ENCODE measurements at regions not wholly inside any gene's neighbourhood (a gene's known extent, or its start where the extent isn't known, plus 50 kb on each side); places are given as distances from the start of the nearest gene placed in this dataset.
"Not testable (repeated sequence)": the region's sequence is repeated elsewhere in the genome, so short reads cannot be mapped to it uniquely, and the experiment has no call there.

- TF ChIP-seq, protein P1, sequence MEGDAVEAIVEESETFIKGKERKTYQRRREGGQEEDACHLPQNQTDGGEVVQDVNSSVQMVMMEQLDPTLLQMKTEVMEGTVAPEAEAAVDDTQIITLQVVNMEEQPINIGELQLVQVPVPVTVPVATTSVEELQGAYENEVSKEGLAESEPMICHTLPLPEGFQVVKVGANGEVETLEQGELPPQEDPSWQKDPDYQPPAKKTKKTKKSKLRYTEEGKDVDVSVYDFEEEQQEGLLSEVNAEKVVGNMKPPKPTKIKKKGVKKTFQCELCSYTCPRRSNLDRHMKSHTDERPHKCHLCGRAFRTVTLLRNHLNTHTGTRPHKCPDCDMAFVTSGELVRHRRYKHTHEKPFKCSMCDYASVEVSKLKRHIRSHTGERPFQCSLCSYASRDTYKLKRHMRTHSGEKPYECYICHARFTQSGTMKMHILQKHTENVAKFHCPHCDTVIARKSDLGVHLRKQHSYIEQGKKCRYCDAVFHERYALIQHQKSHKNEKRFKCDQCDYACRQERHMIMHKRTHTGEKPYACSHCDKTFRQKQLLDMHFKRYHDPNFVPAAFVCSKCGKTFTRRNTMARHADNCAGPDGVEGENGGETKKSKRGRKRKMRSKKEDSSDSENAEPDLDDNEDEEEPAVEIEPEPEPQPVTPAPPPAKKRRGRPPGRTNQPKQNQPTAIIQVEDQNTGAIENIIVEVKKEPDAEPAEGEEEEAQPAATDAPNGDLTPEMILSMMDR (IDR thresholded peaks at IDR 0.05; ENCODE audit: insufficient read depth, low read depth, low read length) = not testable (repeated sequence)
- TF ChIP-seq EZH2 (IDR thresholded peaks at IDR 0.05; ENCODE audit: insufficient read depth, low read length) = not testable (repeated sequence)
Measured at GRCh38 chr15:24211742-24212476, 463.7 kb upstream of the NPAP1 start.
